HCT116 (cell line): ENCODE measurements at regions not wholly inside any gene's neighbourhood (a gene's known extent, or its start where the extent isn't known, plus 50 kb on each side); places are given as distances from the start of the nearest gene placed in this dataset.

Source experiments
- ATAC-seq: fragments of 200-7000 bp; cut with Tn5 transposase; 2 replicates; pipeline ENCODE4 v1.9.1; 2020; ENCODE audit warnings: mild to moderate bottlenecking, moderate library complexity
- BruUV-seq: library from RNA; stranded (reverse); fragments of 400-500 nt; replicated peaks from 2 replicates; lab custom pipeline; 2021; lab: Mats Ljungman, UMichigan
- CTCF ChIA-PET: fragments of 300-600 bp; sonication (Branson Sonifier 250); formaldehyde crosslinking; loops from one replicate; lab custom pipeline; 2021; ENCODE audit warnings: antibody characterized with exemption; lab: Charles Lee
- POLR2A ChIA-PET: fragments of 300-600, 350-600 bp; sonication (Branson Sonifier 250); formaldehyde crosslinking; loops from one replicate; lab custom pipeline; 2021; ENCODE audit warnings: antibody characterized with exemption; lab: Charles Lee
- RAD21 ChIA-PET, 2 experiments: fragments of 300-600 bp; sonication (Branson Sonifier 250); formaldehyde crosslinking; loops; one replicate each; lab custom pipeline; 2023; ENCODE audit warnings: low total read pairs in 2 of 2; ENCODE audit not compliant: uncharacterized antibody in 2 of 2, unreplicated experiment in 2 of 2, low non-redundant PET in 1 of 2; lab: Charles Lee
- DNase-seq: peaks from one replicate; pipeline ENCODE4 v3.0.0-alpha.2; 2010; ENCODE audit warnings: low read depth, low spot score
- H2AFZ ChIP-seq: fragments of 200-600 bp; shearing (Covaris generic), sonication (generic); 2 replicates; pipeline ENCODE4 v1.6.1; 2017; ENCODE audit warnings: low read depth, mixed run types, mixed read lengths, antibody characterized with exemption, low read length; ENCODE audit not compliant: poor library complexity, severe bottlenecking
- H3K27ac ChIP-seq: 2 replicates; pipeline ENCODE4 v1.5.1; 2012; ENCODE audit warnings: low read depth, low read length
- H3K27me3 ChIP-seq: fragments of 200-600 bp; sonication (generic); 2 replicates; pipeline ENCODE4 v1.6.1; 2016; ENCODE audit warnings: mixed run types, low read length, mixed read lengths; ENCODE audit not compliant: insufficient read depth
- H3K36me3 ChIP-seq, 2 experiments: fragments of 200-500 bp in 1 of 2; fragments of 200-600 bp in 1 of 2; sonication (Bioruptor generic) in 1 of 2; sonication (generic) in 1 of 2; 2 replicates each; pipeline versions ENCODE4 v1.5.1 to v1.6.1; 2014 to 2016; ENCODE audit warnings: low read length in 2 of 2, inconsistent platforms in 1 of 2, mixed read lengths in 1 of 2, mixed run types in 1 of 2; ENCODE audit not compliant: insufficient read depth in 2 of 2, control insufficient read depth in 1 of 2
- H3K4me1 ChIP-seq, 2 experiments: fragments of 200-600 bp in 1 of 2; sonication (generic) in 1 of 2; 2 replicates each; pipeline versions ENCODE4 v1.5.1 to v1.6.1; 2012 to 2017; ENCODE audit warnings: low read length in 2 of 2, inconsistent platforms in 1 of 2, mild to moderate bottlenecking in 1 of 2, mixed read lengths in 1 of 2, mixed run types in 1 of 2, moderate library complexity in 1 of 2; ENCODE audit not compliant: insufficient read depth in 2 of 2, control insufficient read depth in 1 of 2
- H3K4me2 ChIP-seq: fragments of 200-600 bp; sonication (generic); 2 replicates; pipeline ENCODE4 v1.6.1; 2017; ENCODE audit warnings: mixed run types, low read length, mixed read lengths
- H3K4me3 ChIP-seq, 2 experiments: fragments of 200-600 bp in 1 of 2; sonication (generic) in 1 of 2; replicated peaks in 1 of 2; 2 replicates each; pipeline ENCODE4 v1.5.1; 2011 to 2016; ENCODE audit warnings: low read length in 2 of 2, control low read depth in 1 of 2, low read depth in 1 of 2, mild to moderate bottlenecking in 1 of 2, mixed read lengths in 1 of 2, mixed run types in 1 of 2
- H3K79me2 ChIP-seq: fragments of 200-600 bp; sonication (generic); 2 replicates; pipeline ENCODE4 v1.6.1; 2017; ENCODE audit warnings: mild to moderate bottlenecking, mixed run types, low read length, moderate library complexity, mixed read lengths; ENCODE audit not compliant: insufficient read depth
- H3K9ac ChIP-seq: fragments of 200-600 bp; sonication (generic); 2 replicates; pipeline ENCODE4 v1.6.1; 2016; ENCODE audit warnings: low read length, mixed read lengths
- H3K9me2 ChIP-seq: fragments of 200-600 bp; sonication (generic), shearing (Covaris generic); 2 replicates; pipeline ENCODE4 v1.6.1; 2017; ENCODE audit warnings: mixed run types, mild to moderate bottlenecking, moderate library complexity; ENCODE audit not compliant: insufficient read depth
- H3K9me3 ChIP-seq, 2 experiments: fragments of 200-500 bp in 1 of 2; fragments of 200-600 bp in 1 of 2; sonication (Bioruptor generic) in 1 of 2; sonication (generic) in 1 of 2; 2 replicates each; pipeline ENCODE4 v1.6.1; 2014 to 2017; ENCODE audit warnings: low read length in 2 of 2, mixed read lengths in 2 of 2, inconsistent platforms in 1 of 2, low read depth in 1 of 2, mild to moderate bottlenecking in 1 of 2, mixed run types in 1 of 2, moderate library complexity in 1 of 2; ENCODE audit not compliant: control insufficient read depth in 1 of 2, insufficient read depth in 1 of 2
- H4K20me1 ChIP-seq: fragments of 200-600 bp; sonication (generic), shearing (Covaris generic); 2 replicates; pipeline ENCODE4 v1.6.1; 2017; ENCODE audit warnings: mixed run types, mild to moderate bottlenecking, moderate library complexity; ENCODE audit not compliant: insufficient read depth
- ATF3 ChIP-seq: IDR thresholded peaks from 2 replicates; pipeline ENCODE4 v1.6.1; 2012
- CBX3 ChIP-seq: IDR thresholded peaks from 2 replicates; pipeline ENCODE4 v1.6.1; 2012; ENCODE audit warnings: low read depth
- CEBPB ChIP-seq: IDR thresholded peaks from 2 replicates; pipeline ENCODE4 v1.6.1; 2012; ENCODE audit warnings: low read depth
- ELF1 ChIP-seq: IDR thresholded peaks from 2 replicates; pipeline ENCODE4 v1.6.1; 2012; ENCODE audit warnings: low read depth, borderline replicate concordance
- EZH2 ChIP-seq: fragments of 200-600 bp; sonication (generic); IDR thresholded peaks from 2 replicates; pipeline ENCODE4 v1.6.1; 2017; ENCODE audit warnings: antibody characterized with exemption, mixed run types
- EZH2phosphoT487 ChIP-seq: fragments of 200-600 bp; IDR thresholded peaks from 2 replicates; pipeline ENCODE4 v1.6.1; 2018; ENCODE audit warnings: antibody characterized with exemption, borderline replicate concordance
- FOSL1 ChIP-seq: IDR thresholded peaks from 2 replicates; pipeline ENCODE4 v1.6.1; 2012; ENCODE audit warnings: low read depth
- JUND ChIP-seq: IDR thresholded peaks from 2 replicates; pipeline ENCODE4 v1.6.1; 2012
- MAX ChIP-seq: IDR thresholded peaks from 2 replicates; pipeline ENCODE4 v1.6.1; 2012
- POLR2AphosphoS5 ChIP-seq: IDR thresholded peaks from 2 replicates; pipeline ENCODE4 v1.6.1; 2011; ENCODE audit warnings: mild to moderate bottlenecking, low read depth, low read length, moderate library complexity
- REST ChIP-seq: IDR thresholded peaks from 2 replicates; pipeline ENCODE4 v1.6.1; 2012; ENCODE audit warnings: low read depth
- SIN3A ChIP-seq: IDR thresholded peaks from 2 replicates; pipeline ENCODE4 v1.6.1; 2012; ENCODE audit warnings: low read depth
- SP1 ChIP-seq: IDR thresholded peaks from 2 replicates; pipeline ENCODE4 v1.6.1; 2012; ENCODE audit warnings: low read depth
- SRF ChIP-seq: IDR thresholded peaks from 2 replicates; pipeline ENCODE4 v1.6.1; 2012; ENCODE audit warnings: low read depth
- TCF7L2 ChIP-seq: IDR thresholded peaks from 2 replicates; pipeline ENCODE4 v1.7.0; 2011; ENCODE audit warnings: borderline replicate concordance, inconsistent platforms; ENCODE audit not compliant: insufficient read depth, insufficient read length; ENCODE audit errors: extremely low read depth
- YY1 ChIP-seq: IDR thresholded peaks from 2 replicates; pipeline ENCODE4 v1.6.1; 2011; ENCODE audit warnings: low read length, low read depth, moderate library complexity, mild to moderate bottlenecking; ENCODE audit not compliant: insufficient replicate concordance; ENCODE audit errors: extremely low read depth
- ZBTB33 ChIP-seq: IDR thresholded peaks from 2 replicates; pipeline ENCODE4 v1.6.1; 2011; ENCODE audit warnings: mild to moderate bottlenecking, low read length, moderate library complexity; ENCODE audit not compliant: insufficient replicate concordance; ENCODE audit errors: extremely low read depth
- ZFX ChIP-seq: fragments of 450-650 bp; IDR thresholded peaks from 2 replicates; pipeline ENCODE4 v1.6.1; 2017
- ZNF274 ChIP-seq: fragments of 200-500 bp; sonication (Bioruptor generic); IDR thresholded peaks from 2 replicates; pipeline ENCODE4 v1.6.1; 2014; ENCODE audit warnings: mild to moderate bottlenecking, low read depth, low read length, inconsistent platforms
- intact Hi-C: fragments of 100-400 bp; cut with micrococcal nuclease; formaldehyde crosslinking; loops from 2 replicates; pipeline ENCODE4 v1.10.0; 2022

GRCh38 chr1:14321422-14321821 is 277.1 kb upstream of the KAZN start:
- intact Hi-C loops, result no loop called here
- no peaks in the 10 kb centered on the region for H3K36me3 ChIP-seq
- CTCF ChIA-PET, result no interaction called here

More at GRCh38 chr1:14321422-14321821, 277.1 kb upstream of the KAZN start:
- H3K4me2 ChIP-seq, result no peak overlapping the region
- no peak overlapping the region for H2AFZ ChIP-seq
- H4K20me1 ChIP-seq, result no peaks in the 10 kb centered on the region
- DNase-seq, result no peak
- H3K79me2 ChIP-seq, result no peaks in the 10 kb centered on the region
- RAD21 ChIA-PET, result no interaction called here
- H3K9me3 ChIP-seq, result no peaks in the 10 kb centered on the region
- H3K4me3 ChIP-seq, result no peak overlapping the region
- H3K27me3 ChIP-seq, result peaks cover 4% of the 10 kb centered on the region; the same call in 1 of the 2 replicates
- no peak overlapping the region for H3K9ac ChIP-seq
- no TSS peak for BruUV-seq
- H3K27ac ChIP-seq, result no peak overlapping the region
- POLR2A ChIA-PET, result no interaction called here
- no peak for ATAC-seq
- no peaks in the 10 kb centered on the region for H3K4me1 ChIP-seq
- TF ChIP-seq ZFX, result no peak
- TF ChIP-seq YY1, result no peak
- no peak for TF ChIP-seq JUND
- TF ChIP-seq SP1, result no peak
- no peak for TF ChIP-seq ATF3
- TF ChIP-seq ELF1, result no peak
- TF ChIP-seq CEBPB, result no peak
- no peak for TF ChIP-seq MAX
- TF ChIP-seq ZNF274, result no peak
- no peak for TF ChIP-seq TCF7L2
- no peak for TF ChIP-seq POLR2AphosphoS5
- TF ChIP-seq EZH2, result no peak
- TF ChIP-seq REST, result no peak
- TF ChIP-seq SRF, result no peak
- TF ChIP-seq SIN3A, result no peak
- no peak for TF ChIP-seq CBX3
- no peak for TF ChIP-seq FOSL1
- no peak for TF ChIP-seq EZH2phosphoT487
- no peak for TF ChIP-seq ZBTB33
- no peaks in the 10 kb centered on the region for H3K9me2 ChIP-seq
